H1 (cell line): ENCODE measurements at regions not wholly inside any gene's neighbourhood (a gene's known extent, or its start where the extent isn't known, plus 50 kb on each side); places are given as distances from the start of the nearest gene placed in this dataset.

Experiments
- ATF3 ChIP-seq: IDR thresholded peaks from 2 replicates; pipeline ENCODE4 v1.6.1; 2011; ENCODE audit warnings: low read depth, mild to moderate bottlenecking, low read length; ENCODE audit not compliant: insufficient read depth
- CHD2 ChIP-seq: IDR thresholded peaks from 2 replicates; pipeline ENCODE4 v1.6.1; 2012; ENCODE audit warnings: low read length, improper control_type of control experiment
- CHD7 ChIP-seq: fragments of 300-600 bp; sonication (generic); IDR thresholded peaks from 2 replicates; pipeline ENCODE4 v1.7.1; 2012; ENCODE audit warnings: low read length, moderate library complexity, mild to moderate bottlenecking, inconsistent platforms; ENCODE audit not compliant: insufficient replicate concordance
- FOSL1 ChIP-seq: IDR thresholded peaks from 2 replicates; pipeline ENCODE4 v1.6.1; 2011; ENCODE audit warnings: mild to moderate bottlenecking, low read depth, low read length, moderate library complexity; ENCODE audit not compliant: insufficient read depth
- KDM1A ChIP-seq: fragments of 200-600, 300-600 bp; sonication (generic); IDR thresholded peaks from 2 replicates; pipeline ENCODE4 v1.7.1; 2016; ENCODE audit warnings: mild to moderate bottlenecking, low read length, borderline replicate concordance
- KDM4A ChIP-seq: IDR thresholded peaks from one replicate; pipeline ENCODE4 v1.7.1; 2012; ENCODE audit warnings: low read depth, mild to moderate bottlenecking, moderate library complexity, low read length, inconsistent platforms; ENCODE audit not compliant: severe bottlenecking
- MAX ChIP-seq: IDR thresholded peaks from 2 replicates; pipeline ENCODE4 v1.6.1; 2012; ENCODE audit warnings: inconsistent platforms
- POLR2A ChIP-seq, 2 experiments: IDR thresholded peaks; 1 replicate in 1 of 2; 2 replicates in 1 of 2; pipeline ENCODE4 v1.6.1; 2011; ENCODE audit warnings: low read depth in 2 of 2, low read length in 2 of 2, mild to moderate bottlenecking in 2 of 2; ENCODE audit errors: control extremely low read depth in 1 of 2
- RBBP5 ChIP-seq: IDR thresholded peaks from 2 replicates; pipeline ENCODE4 v1.7.1; 2012; ENCODE audit warnings: low read depth, mild to moderate bottlenecking, inconsistent platforms, low read length, moderate library complexity, borderline replicate concordance
- SP1 ChIP-seq: IDR thresholded peaks from 2 replicates; pipeline ENCODE4 v1.6.1; 2011; ENCODE audit warnings: low read depth, low read length
- SP4 ChIP-seq: IDR thresholded peaks from 2 replicates; pipeline ENCODE4 v1.6.1; 2012; ENCODE audit warnings: low read length, inconsistent platforms

- no peak for TF ChIP-seq CHD7
- TF ChIP-seq FOSL1, result no peak
- no peak for TF ChIP-seq RBBP5
- TF ChIP-seq POLR2A (IDR thresholded peaks at IDR 0.05; ENCODE audit: control extremely low read depth in 1 of 2, low read depth in 2 of 2, low read length in 2 of 2), result no peak
- no peak for TF ChIP-seq CHD2
- no peak for TF ChIP-seq KDM1A
- TF ChIP-seq ATF3, result no peak
- TF ChIP-seq SP4, result no peak
- no peak for TF ChIP-seq MAX
- TF ChIP-seq SP1, result no peak
- TF ChIP-seq KDM4A, result no peak
These were observed 257.8 kb upstream of the CCDC196 start (continued) for GRCh38 chr14:66228267-66228970.
